HL-60 (cell line): ENCODE measurements at regions not wholly inside any gene's neighbourhood (a gene's known extent, or its start where the extent isn't known, plus 50 kb on each side); places are given as distances from the start of the nearest gene placed in this dataset.

ENCODE experiments used
- CTCF ChIP-seq: IDR thresholded peaks from one replicate; pipeline ENCODE4 v1.5.1; 2011; ENCODE audit warnings: low read length, control low read depth, inconsistent platforms; ENCODE audit not compliant: insufficient read depth
- GABPA ChIP-seq: IDR thresholded peaks from 2 replicates; pipeline ENCODE4 v1.6.1; 2012; ENCODE audit warnings: low read depth
- POLR2AphosphoS5 ChIP-seq: IDR thresholded peaks from 2 replicates; pipeline ENCODE4 v1.6.1; 2012; ENCODE audit warnings: low read depth
- REST ChIP-seq: IDR thresholded peaks from 2 replicates; pipeline ENCODE4 v1.6.1; 2012; ENCODE audit warnings: low read depth; ENCODE audit not compliant: insufficient replicate concordance

GRCh38 chr1:29427614-29428279 lies 191.4 kb downstream of the PTPRU start:
- TF ChIP-seq CTCF (no peak), REST (no peak), POLR2AphosphoS5 (no peak), GABPA (no peak)
